SU-DHL-6 (cell line): ENCODE measurements at regions not wholly inside any gene's neighbourhood (a gene's known extent, or its start where the extent isn't known, plus 50 kb on each side); places are given as distances from the start of the nearest gene placed in this dataset.

ENCODE experiments used
- CTCF ChIP-seq: fragments of 200-600 bp; sonication (generic); IDR thresholded peaks from one replicate; pipeline ENCODE4 v1.5.1; 2017; ENCODE audit warnings: antibody characterized with exemption, mild to moderate bottlenecking, low read length, moderate library complexity; ENCODE audit not compliant: insufficient read depth, poor library complexity, severe bottlenecking
- EZH2phosphoT487 ChIP-seq: fragments of 200-600 bp; sonication (generic), shearing (Covaris generic); conservative IDR thresholded peaks from 2 replicates; pipeline ENCODE4 v1.6.1; 2018; ENCODE audit warnings: mild to moderate bottlenecking, antibody characterized with exemption, low read length, moderate library complexity, mixed read lengths

GRCh38 chr5:104297076-104297475 lies 734.5 kb upstream of the NUDT12 start:
- TF ChIP-seq CTCF (no peak), EZH2phosphoT487 (no peak)
